ENCODE measurements at regions not wholly inside any gene's neighbourhood (a gene's known extent, or its start where the extent isn't known, plus 50 kb on each side); places are given as distances from the start of the nearest gene placed in this dataset.

- DNase-seq, result no peak
- Histone ChIP-seq H3K27ac (ENCODE audit: low read depth in 1 of 2, low read length in 2 of 2) (no peak overlapping the region), H3K9me3 (replicated peaks in 1 of 2; ENCODE audit: control insufficient read depth in 1 of 2, insufficient read depth in 1 of 2, low read length in 2 of 2) (no peaks in the 10 kb centered on the region), H3K36me3 (replicated peaks in 1 of 2; ENCODE audit: control insufficient read depth in 1 of 2, insufficient read depth in 2 of 2, low read length in 2 of 2) (no peaks in the 10 kb centered on the region), H3K4me3 (replicated peaks in 1 of 3; ENCODE audit: low read depth in 2 of 3, low read length in 3 of 3) (no peak overlapping the region), H4K20me1 (ENCODE audit: insufficient read depth, low read length) (no peaks in the 10 kb centered on the region), H2AFZ (ENCODE audit: insufficient read depth, low read depth, low read length, poor library complexity, severe bottlenecking) (no peak overlapping the region), H3K27me3 (ENCODE audit: control insufficient read depth in 2 of 2, insufficient read depth in 2 of 2, low read length in 2 of 2) (no peaks in the 10 kb centered on the region), H3K4me2 (replicated peaks; ENCODE audit: extremely low read depth, low read length, poor library complexity, severe bottlenecking) (no peak overlapping the region), H3K4me1 (ENCODE audit: control insufficient read depth in 1 of 2, insufficient read depth in 2 of 2, low read length in 2 of 2) (no peaks in the 10 kb centered on the region), H3K79me2 (ENCODE audit: insufficient read depth, low read length) (no peaks in the 10 kb centered on the region), H3K9ac (ENCODE audit: insufficient read depth, low read length, poor library complexity, severe bottlenecking) (no peak overlapping the region)
- no peaks in the 10 kb centered on the region for H3K36me3 Mint-ChIP-seq
- TF ChIP-seq CTCF (IDR thresholded peaks at IDR 0.05), result no peak
- H3K4me1 Mint-ChIP-seq, result no peaks in the 10 kb centered on the region
- no peak overlapping the region for H3K27ac Mint-ChIP-seq
- H3K9me3 Mint-ChIP-seq, result peaks cover 0 to 4% (median 1%) of the 10 kb centered on the region in 7 donors
- intact Hi-C loops (cut with micrococcal nuclease), result no loop called here
- H3K4me3 Mint-ChIP-seq, result no peak overlapping the region
- H3K27me3 Mint-ChIP-seq (ENCODE audit: low read depth in 3 of 3), result peaks cover 0 to 4% (median 0%) of the 10 kb centered on the region in 3 donors
- 82% methylated on average over 3 of the region's 4 CpGs for WGBS (ENCODE audit: insufficient coverage)
Observed at GRCh38 chr5:163607256-163607655, 101.8 kb downstream of the MAT2B start.

GRCh38 chr5:163608621-163609020, 103.2 kb downstream of the MAT2B start:
- Histone ChIP-seq H3K9me3 (replicated peaks in 1 of 2; ENCODE audit: control insufficient read depth in 1 of 2, insufficient read depth in 1 of 2, low read length in 2 of 2) (no peaks in the 10 kb centered on the region), H3K36me3 (replicated peaks in 1 of 2; ENCODE audit: control insufficient read depth in 1 of 2, insufficient read depth in 2 of 2, low read length in 2 of 2) (no peaks in the 10 kb centered on the region), H3K9ac (ENCODE audit: insufficient read depth, low read length, poor library complexity, severe bottlenecking) (no peak overlapping the region), H3K79me2 (ENCODE audit: insufficient read depth, low read length) (no peaks in the 10 kb centered on the region), H3K27me3 (ENCODE audit: control insufficient read depth in 2 of 2, insufficient read depth in 2 of 2, low read length in 2 of 2) (no peaks in the 10 kb centered on the region), H3K27ac (ENCODE audit: low read depth in 1 of 2, low read length in 2 of 2) (no peak overlapping the region), H3K4me2 (replicated peaks; ENCODE audit: extremely low read depth, low read length, poor library complexity, severe bottlenecking) (no peak overlapping the region), H3K4me1 (ENCODE audit: control insufficient read depth in 1 of 2, insufficient read depth in 2 of 2, low read length in 2 of 2) (no peaks in the 10 kb centered on the region), H4K20me1 (ENCODE audit: insufficient read depth, low read length) (no peaks in the 10 kb centered on the region), H2AFZ (ENCODE audit: insufficient read depth, low read depth, low read length, poor library complexity, severe bottlenecking) (no peak overlapping the region), H3K4me3 (replicated peaks in 1 of 3; ENCODE audit: low read depth in 2 of 3, low read length in 3 of 3) (no peak overlapping the region)
- DNase-seq, result no peak
- H3K4me3 Mint-ChIP-seq, result no peak overlapping the region
- no peak overlapping the region for H3K27ac Mint-ChIP-seq
- no peaks in the 10 kb centered on the region for H3K4me1 Mint-ChIP-seq
- intact Hi-C loops (cut with micrococcal nuclease), result no loop called here
- no peaks in the 10 kb centered on the region for H3K36me3 Mint-ChIP-seq
- peaks cover 0 to 4% (median 1%) of the 10 kb centered on the region in 7 donors for H3K9me3 Mint-ChIP-seq
- TF ChIP-seq CTCF (IDR thresholded peaks at IDR 0.05), result no peak
- peaks cover 0 to 5% (median 3%) of the 10 kb centered on the region in 3 donors for H3K27me3 Mint-ChIP-seq (ENCODE audit: low read depth in 3 of 3)

Data from CD14-positive monocyte (primary cell).